ENCODE measurements at regions not wholly inside any gene's neighbourhood (a gene's known extent, or its start where the extent isn't known, plus 50 kb on each side); places are given as distances from the start of the nearest gene placed in this dataset.

- TF ChIP-seq CTCF (IDR thresholded peaks at IDR 0.05; ENCODE audit: low read depth, low read length) (no peak), EZH2phosphoT487 (IDR thresholded peaks at IDR 0.05; ENCODE audit: low read depth) (no peak)
Observed at GRCh38 chr15:53462651-53463050, 296.8 kb downstream of the WDR72 start.
